NT2/D1 (cell line): ENCODE measurements at regions not wholly inside any gene's neighbourhood (a gene's known extent, or its start where the extent isn't known, plus 50 kb on each side); places are given as distances from the start of the nearest gene placed in this dataset.

Source experiments
- YY1 ChIP-seq: IDR thresholded peaks from 2 replicates; pipeline ENCODE4 v1.6.1; 2011; ENCODE audit not compliant: insufficient read length, insufficient read depth
- ZNF274 ChIP-seq: IDR thresholded peaks from 2 replicates; pipeline ENCODE4 v1.6.1; 2011; ENCODE audit warnings: mild to moderate bottlenecking, low read depth, low read length

GRCh38 chr2:106965611-106966010, 79.6 kb upstream of the ST6GAL2 start:
- TF ChIP-seq ZNF274, result no peak
- TF ChIP-seq YY1, result no peak
